ENCODE measurements at regions not wholly inside any gene's neighbourhood (a gene's known extent, or its start where the extent isn't known, plus 50 kb on each side); places are given as distances from the start of the nearest gene placed in this dataset.

DNA sequence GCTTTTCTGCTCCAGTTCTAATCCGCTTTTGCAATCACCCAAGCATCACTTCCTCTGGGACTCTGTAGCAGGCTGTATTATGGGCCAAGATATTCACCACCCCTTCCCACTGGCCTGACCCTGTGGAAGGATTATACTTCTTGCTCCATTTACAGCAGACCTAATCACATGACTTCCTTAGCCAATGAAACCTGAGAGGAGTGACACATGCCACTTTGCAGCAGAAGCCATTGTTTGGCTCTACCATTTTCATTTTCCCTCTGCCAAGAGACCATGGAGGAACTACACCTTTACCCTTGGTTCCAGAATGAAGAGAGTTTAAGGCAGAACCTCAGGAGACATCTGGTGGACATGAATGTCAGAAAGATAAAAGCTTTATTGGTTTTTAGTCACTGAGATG lies 134.9 kb upstream of the HSD17B12 start:
- Histone ChIP-seq H3K9me3 (no peaks in the 10 kb centered on the region), H3K36me3 (no peaks in the 10 kb centered on the region), H3K4me3 (no peak overlapping the region), H3K27me3 (peaks cover 7% of the 10 kb centered on the region; the same call in 1 of the 2 replicates)
- DNase-seq, result no peak

DNA sequence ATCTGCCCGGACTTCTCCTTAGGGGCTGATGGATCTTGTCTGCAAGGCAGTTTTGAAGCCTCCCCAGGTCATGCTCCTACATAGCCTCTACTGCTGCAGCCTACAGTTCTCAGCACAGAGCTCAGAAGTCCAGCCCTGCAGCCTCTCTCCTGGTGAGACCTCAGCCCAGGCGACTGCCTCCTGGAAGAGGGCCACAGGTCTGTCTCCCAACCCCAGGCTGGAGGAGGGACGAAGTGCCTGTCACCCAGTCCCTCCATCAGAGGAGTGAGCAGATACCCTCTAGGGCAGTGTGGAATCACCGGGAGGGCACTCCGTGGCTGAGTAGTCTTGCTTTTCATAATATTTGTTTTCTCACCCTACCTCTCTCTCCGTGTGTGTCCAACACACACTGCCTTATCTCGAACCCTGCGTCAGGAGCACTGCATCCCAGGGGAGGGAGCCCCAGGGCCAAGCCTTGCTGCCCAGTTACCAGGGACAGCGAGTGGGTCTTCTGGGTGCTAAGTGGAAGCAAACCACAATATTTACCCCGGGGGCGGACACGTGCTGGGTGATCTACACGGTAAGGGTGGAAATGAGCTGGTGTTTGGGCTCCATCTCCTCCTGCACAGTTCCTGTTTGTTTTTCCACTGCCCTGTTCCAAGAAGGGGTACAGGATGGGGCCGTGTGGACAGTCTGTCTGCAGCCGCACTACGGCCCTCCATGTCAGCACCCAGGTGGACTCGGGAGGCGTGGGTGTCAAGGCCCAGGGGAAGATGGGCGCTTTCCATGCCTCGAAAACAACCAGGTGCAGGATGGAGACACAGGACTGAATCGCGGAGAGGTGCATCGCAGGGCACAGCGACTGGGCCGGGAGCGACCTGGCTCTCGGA lies 133.7 kb upstream of the HSD17B12 start:
- DNase-seq, result no peak
- peaks cover 7% of the 10 kb centered on the region; the same call in 1 of the 2 replicates for H3K27me3 ChIP-seq
- H3K36me3 ChIP-seq, result no peaks in the 10 kb centered on the region
- no peak overlapping the region for H3K4me3 ChIP-seq
- no peaks in the 10 kb centered on the region for H3K9me3 ChIP-seq

DNA sequence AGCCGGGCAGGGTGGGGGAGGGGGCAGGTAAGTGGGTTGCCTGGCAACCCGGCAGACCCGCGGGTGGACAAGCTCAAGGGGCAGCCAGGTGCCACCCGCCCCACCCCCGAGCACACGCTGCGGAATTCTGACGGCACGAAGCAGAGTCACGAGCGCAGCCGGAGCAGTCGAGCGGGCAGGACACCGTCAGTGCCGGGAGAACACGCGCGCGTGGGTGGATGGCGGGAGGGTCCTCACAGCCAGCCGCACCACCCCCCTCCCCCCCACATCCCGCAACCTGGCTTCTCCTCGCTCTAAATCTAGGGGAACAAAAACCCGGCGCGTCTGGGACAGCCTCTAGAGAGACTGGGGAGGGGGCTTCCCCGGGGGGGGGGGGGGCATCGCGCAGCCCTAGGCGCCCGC lies 133.1 kb upstream of the HSD17B12 start:
- Histone ChIP-seq H3K36me3 (no peaks in the 10 kb centered on the region), H3K27me3 (peaks cover 7% of the 10 kb centered on the region; the same call in 1 of the 2 replicates), H3K9me3 (no peaks in the 10 kb centered on the region), H3K4me3 (0 out of 2 replicates have a peak overlapping the region, but pooled peaks have one; percentile 15)
- DNase-seq, result no peak

DNA sequence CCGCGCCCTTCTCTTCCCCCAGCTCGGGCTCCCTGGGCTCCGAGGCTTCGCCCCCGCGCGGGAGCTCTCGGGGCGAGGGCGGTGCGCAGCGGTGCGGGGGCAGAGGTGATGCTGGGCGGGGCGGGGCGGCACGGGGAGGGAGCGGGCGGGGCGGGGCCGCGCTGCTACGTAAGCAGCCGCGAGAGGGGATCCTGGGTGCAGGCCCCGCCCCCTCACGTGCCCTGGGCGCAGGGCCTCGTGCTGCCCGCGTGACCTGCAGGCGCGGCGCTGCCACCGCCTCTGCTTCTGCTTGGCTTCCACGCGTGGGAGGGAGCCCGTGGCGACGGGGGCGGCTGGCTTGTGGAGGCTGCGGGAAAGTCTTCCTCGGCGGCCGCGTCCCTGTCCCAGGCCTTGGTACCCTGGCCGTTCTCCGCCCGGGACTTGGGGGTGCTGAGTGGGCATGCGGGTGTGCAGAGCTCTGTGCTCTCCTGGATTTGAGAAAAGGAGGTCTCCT lies 132.6 kb upstream of the HSD17B12 start:
- no peaks in the 10 kb centered on the region for H3K9me3 ChIP-seq
- H3K36me3 ChIP-seq, result no peaks in the 10 kb centered on the region
- peak; percentile 26 for DNase-seq
- H3K4me3 ChIP-seq, result 0 out of 2 replicates have a peak overlapping the region, but pooled peaks have one; percentile 15
- H3K27me3 ChIP-seq, result peaks cover 7% of the 10 kb centered on the region; the same call in 1 of the 2 replicates

DNA sequence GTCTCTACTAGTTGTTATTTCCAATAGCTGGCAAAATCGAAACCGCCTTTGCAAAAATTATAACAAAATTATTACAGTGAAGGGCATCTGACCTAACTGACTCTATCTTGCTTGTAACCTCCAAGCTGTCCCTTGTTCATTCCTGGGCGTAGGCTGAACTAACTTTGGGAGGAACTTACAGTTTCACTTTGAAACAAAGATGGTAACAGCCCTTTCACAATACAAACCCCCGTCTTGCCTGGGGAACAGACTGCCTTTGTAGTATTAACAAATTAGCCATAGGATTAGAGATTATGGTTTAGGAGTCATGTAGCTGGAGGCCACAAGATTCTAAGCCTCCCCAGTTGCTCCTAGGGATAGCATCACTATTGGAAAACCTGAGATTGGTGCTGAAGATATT lies 131.6 kb upstream of the HSD17B12 start:
- no peak for DNase-seq
- no peaks in the 10 kb centered on the region for H3K9me3 ChIP-seq
- no peaks in the 10 kb centered on the region for H3K36me3 ChIP-seq
- H3K27me3 ChIP-seq, result peaks cover 11% of the 10 kb centered on the region
- H3K4me3 ChIP-seq, result no peak overlapping the region

DNA sequence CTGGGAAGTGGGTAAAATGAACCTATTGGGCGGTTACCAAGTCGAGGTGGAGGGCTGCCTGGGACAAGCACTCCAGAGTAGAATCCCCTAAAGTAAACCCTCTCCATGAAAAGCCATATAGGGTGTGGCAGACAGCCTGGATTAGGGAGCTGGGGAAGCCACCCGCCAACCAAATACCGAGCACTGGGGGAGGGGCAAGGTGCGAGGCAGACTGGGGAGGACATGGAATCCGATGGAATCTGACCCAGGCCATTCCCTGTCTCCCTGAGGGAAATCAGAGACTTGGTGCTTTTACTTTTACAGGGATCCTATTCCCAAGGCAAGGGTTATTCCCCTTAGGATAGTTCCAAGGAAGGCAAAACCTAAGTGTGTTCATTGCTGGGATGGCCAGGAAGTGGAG lies 130.9 kb upstream of the HSD17B12 start:
- DNase-seq, result no peak
- H3K36me3 ChIP-seq, result no peaks in the 10 kb centered on the region
- H3K4me3 ChIP-seq, result no peak overlapping the region
- peaks cover 18% of the 10 kb centered on the region for H3K27me3 ChIP-seq
- no peaks in the 10 kb centered on the region for H3K9me3 ChIP-seq

DNA sequence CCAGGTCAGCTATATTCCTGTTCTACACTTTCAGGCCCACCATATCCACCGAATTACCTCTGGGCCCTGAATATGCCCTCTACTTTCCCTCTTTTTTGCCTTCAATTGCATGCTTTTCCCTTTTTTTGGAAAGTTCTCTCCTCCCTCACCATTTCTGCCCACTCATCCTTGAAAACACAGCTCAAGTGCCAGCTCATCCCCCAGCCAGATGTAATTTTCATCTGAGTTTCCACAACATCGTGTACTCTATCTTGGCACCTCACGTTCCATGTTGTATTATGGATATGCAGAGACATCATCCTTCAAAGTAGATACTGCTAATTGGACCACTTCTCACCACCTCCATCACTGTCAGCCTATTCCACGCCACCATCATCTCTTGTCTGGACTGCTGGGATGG lies 129.8 kb upstream of the HSD17B12 start:
- Histone ChIP-seq H3K27me3 (peaks cover 29% of the 10 kb centered on the region), H3K9me3 (no peaks in the 10 kb centered on the region), H3K36me3 (no peaks in the 10 kb centered on the region), H3K4me3 (no peak overlapping the region)
- no peak for DNase-seq

DNA sequence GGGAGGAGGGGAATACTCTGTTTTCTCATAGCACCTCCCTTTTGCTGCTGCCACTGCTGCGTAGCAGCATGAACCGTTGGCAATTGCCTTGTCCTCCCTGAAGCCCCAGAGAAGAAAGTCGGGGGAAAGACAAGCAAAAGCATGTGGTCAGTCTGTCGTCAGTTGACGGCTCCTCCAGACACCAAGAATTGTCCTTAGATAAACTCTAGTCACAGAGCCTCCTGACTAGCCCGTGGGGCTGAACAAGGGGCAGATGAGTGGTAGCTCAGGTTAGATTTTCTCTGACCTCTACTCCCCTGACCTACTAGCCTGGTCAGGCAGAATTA lies 126.4 kb upstream of the HSD17B12 start:
- DNase-seq, result no peak
- Histone ChIP-seq H3K9me3 (no peaks in the 10 kb centered on the region), H3K4me3 (no peak overlapping the region), H3K36me3 (no peaks in the 10 kb centered on the region), H3K27me3 (peaks cover 56% of the 10 kb centered on the region)

DNA sequence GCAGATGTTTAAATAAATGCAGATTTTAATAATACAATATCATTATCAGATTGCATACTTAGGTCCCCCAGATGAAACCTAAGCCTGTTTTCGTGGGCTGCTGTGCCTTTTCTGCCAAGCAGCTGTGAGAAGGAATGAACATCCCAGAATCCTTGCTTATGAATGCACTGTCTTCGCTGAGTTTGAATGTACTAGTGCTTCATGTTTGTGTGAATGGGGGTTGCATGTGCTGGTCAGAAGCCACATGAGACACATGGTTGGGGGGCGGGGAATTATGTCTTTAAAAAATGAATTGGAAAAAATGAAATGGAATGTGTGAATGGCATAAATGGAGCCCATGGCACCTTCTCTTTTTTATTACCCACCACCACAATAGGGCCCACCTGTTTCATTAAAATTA lies 125.4 kb upstream of the HSD17B12 start:
- H3K36me3 ChIP-seq, result no peaks in the 10 kb centered on the region
- H3K4me3 ChIP-seq, result no peak overlapping the region
- no peaks in the 10 kb centered on the region for H3K9me3 ChIP-seq
- peaks cover 67% of the 10 kb centered on the region for H3K27me3 ChIP-seq
- no peak for DNase-seq

DNA sequence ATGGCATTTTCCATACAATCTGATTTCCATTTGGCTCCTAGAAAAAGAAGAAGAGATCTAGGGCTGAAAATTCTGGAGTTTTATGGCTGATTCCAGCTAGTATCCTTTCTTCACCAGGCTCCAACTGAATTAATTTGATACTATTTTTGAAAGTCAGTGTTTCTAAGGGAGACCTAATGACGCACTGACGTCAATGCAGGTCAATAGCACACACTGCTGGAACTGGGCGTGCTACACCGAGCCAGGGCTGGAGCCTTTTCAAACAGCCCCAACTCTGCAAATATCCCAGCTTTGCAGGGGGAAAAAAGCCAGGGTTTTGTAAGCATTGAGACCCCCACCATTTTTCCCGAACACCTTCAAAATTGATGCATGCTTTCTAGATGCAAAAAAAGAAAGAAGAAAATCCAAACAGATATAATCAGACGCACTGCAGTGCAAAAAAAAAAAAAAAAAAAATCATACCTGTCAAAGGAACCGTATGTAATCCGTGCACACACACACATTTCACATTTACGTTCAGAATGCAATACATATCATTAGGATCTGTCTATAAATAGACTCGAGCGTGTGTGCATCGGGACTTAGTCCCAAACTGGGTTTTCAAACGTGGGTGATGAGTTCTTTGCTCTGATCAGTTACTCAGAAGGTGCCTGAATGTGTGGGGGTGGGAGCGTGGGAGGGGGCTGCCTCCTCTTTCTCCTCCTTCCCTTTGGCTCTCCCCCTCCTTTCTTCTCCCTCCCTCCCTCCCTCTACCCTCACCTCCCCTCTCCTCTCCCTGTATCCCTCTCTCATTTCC lies 124.5 kb upstream of the HSD17B12 start:
- Histone ChIP-seq H3K9me3 (no peaks in the 10 kb centered on the region), H3K36me3 (no peaks in the 10 kb centered on the region), H3K4me3 (no peak overlapping the region), H3K27me3 (peaks cover 74% of the 10 kb centered on the region)
- no peak for DNase-seq

DNA sequence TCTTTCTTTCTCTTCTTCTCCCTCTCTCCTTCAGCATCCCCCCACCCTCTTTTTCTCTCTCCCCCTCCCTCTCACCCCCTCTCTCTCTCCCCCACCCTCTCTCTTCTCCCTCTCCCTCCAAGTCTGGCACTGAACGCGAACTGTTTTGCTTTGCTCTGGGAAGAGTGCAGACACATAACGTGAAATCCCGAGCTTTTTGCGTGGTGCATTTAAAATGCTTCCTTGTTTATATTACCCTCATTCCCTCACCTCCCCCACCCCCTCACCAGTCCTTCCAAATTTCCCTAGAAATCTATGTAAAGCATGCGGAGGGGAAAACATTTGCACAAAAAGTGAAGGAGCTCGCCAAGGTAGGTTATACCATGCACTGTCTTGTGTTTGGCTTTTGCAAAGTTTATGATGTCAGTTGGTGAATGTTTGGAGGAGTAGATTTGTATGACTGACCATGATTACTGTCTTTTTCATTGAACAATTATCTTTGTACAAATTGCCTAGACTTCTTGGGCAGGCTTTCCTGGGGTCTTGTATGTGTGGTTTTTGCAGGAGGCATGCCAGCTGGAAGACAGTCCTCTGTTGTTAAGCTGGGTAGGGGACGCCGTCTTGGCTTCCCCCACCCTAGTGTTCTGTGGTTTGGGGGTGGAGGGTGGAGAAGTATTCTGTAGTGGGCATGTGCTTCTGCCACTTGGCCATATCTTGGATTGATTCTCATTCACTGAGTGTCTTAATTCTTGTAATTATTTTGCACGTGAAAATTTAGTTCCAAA lies 123.7 kb upstream of the HSD17B12 start:
- peaks cover 74% of the 10 kb centered on the region for H3K27me3 ChIP-seq
- no peak overlapping the region for H3K4me3 ChIP-seq
- no peaks in the 10 kb centered on the region for H3K36me3 ChIP-seq
- no peak for DNase-seq
- H3K9me3 ChIP-seq, result no peaks in the 10 kb centered on the region

DNA sequence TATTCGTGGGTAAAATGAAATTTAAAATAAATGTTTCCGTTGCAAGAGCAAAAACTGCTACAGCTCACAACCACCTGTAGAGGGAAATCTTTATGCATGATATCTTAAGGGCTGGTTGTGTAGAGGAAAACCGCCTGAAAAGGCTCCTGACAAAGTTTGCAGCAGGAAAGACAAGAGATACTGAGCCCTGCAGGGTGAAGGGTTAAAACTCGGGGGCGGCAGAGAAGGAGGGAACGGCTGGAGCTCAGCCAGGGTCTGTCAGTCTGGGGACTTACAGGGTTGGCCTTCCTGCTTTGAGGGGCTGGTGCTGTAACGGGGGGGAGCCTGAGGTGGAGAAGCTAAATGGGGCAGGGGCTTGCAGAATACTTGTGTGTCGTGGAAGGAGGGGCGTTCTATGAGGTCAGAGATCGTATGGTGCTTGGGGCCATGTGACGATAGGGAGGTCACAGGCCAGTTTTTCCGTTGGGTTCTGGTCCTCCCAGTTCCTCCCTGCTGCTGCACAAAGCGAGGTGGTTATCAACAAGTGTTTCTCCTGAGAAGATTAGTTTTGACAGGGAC lies 122.9 kb upstream of the HSD17B12 start:
- Histone ChIP-seq H3K36me3 (no peaks in the 10 kb centered on the region), H3K9me3 (no peaks in the 10 kb centered on the region), H3K27me3 (peaks cover 77% of the 10 kb centered on the region), H3K4me3 (no peak overlapping the region)
- no peak for DNase-seq

DNA sequence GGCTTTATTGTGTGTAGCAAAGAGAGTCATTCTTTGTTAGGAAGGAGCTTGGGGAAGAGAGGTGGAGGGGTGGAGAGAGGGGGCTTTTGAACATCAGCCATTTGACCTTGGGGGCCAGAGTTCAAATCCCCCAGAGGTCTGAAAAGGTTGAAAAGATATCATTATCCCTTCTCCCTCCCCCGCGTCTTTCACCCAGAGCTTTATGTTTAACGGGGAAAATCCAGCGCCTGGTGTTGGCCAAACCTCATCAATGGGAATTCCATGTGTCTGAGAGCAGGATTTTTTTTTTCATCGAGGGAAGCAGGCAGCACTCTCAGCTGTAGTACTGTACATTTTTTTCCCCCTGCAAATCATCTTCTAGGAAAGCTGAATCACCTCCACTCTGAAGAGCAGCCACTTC lies 122.4 kb upstream of the HSD17B12 start:
- no peak overlapping the region for H3K4me3 ChIP-seq
- no peak for DNase-seq
- no peaks in the 10 kb centered on the region for H3K9me3 ChIP-seq
- H3K27me3 ChIP-seq, result peaks cover 76% of the 10 kb centered on the region
- H3K36me3 ChIP-seq, result no peaks in the 10 kb centered on the region

DNA sequence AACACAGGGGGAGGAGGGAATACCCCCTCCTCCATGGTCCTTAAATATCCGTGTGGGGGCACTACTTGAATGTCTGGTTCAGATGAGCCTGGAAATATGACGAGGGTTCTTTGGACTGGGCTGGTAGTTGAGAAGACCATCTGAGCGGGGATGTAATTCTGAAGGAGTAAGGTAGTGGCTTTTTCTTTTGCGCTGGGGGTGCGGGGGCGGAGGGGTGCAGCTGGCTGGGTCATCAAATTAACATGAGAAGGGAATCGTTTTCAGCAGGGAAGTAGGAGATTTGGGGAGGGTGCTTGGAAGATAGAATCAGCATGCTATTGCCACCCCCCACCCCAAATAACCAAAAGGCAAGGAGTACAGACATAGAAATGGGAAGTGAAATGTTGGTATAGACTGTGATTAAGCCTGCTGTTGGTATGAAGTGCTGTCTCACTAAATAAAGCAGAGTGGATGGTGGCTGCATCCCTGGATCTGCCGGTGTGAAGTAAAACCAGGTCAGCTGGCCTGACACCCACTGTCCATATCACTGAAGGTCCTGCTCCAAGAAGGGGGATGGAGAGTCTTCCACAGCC lies 121.9 kb upstream of the HSD17B12 start:
- peaks cover 71% of the 10 kb centered on the region for H3K27me3 ChIP-seq
- no peak overlapping the region for H3K4me3 ChIP-seq

DNA sequence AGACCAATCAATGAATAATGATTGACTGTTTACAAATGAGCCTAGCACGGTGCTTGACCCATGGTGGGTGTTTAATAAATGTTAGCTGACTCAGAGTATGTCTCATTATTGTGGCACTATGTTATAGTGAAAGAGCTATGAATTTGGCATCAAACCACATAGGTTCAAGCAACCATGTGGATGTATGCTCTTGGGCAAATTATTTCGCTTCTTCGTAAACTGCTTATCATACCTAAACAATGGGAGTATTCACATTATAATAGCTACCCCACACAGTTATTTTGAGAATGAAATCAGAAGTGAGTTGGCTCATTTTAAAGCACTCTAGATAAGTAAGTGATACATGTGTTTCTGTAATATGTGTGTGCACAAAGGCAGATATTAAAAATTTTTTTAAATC lies 118.7 kb upstream of the HSD17B12 start:
- Histone ChIP-seq H3K9me3 (no peaks in the 10 kb centered on the region), H3K4me3 (no peak overlapping the region)
- DNase-seq, result no peak

More for the DNA sequence above, 121.9 kb upstream of the HSD17B12 start:
- no peak for DNase-seq
- Histone ChIP-seq H3K9me3 (no peaks in the 10 kb centered on the region), H3K36me3 (no peaks in the 10 kb centered on the region)

DNA sequence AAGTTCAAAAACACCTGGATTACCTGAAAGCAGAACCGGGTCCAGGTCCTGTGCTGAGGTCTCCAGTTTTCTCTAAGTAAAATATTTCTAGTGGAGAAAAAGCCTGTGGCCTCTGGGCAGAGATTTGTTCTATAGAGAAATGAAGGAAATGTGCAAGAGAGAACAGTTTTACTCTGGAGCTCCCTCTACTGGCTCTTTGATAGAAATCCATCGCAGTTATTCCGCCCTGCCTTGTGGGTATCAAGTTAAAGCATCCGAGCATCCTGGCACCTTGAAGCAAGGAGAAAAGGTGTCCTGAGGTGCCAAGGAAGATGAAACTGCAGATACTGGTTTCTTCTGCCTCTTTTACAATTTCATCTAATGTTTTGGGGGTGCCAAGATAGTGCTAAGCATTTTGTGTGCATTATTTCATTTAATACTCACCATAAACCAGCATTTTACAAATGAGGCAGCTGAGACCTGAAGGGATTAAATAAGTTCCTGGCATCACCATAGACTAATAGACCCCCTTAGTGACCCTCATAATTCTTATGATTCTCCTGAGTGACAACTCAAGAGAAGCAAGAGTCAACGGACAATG lies 113.1 kb upstream of the HSD17B12 start:
- Histone ChIP-seq H3K4me3 (no peak overlapping the region), H3K36me3 (no peaks in the 10 kb centered on the region), H3K9me3 (no peaks in the 10 kb centered on the region), H3K27me3 (peaks cover 35% of the 10 kb centered on the region)
- no peak for DNase-seq

More for the DNA sequence above, 118.7 kb upstream of the HSD17B12 start:
- H3K36me3 ChIP-seq, result no peaks in the 10 kb centered on the region
- peaks cover 44% of the 10 kb centered on the region for H3K27me3 ChIP-seq

All from MG63 (cell line).